Endothelial cell of umbilical vein (primary cell): ENCODE measurements at regions not wholly inside any gene's neighbourhood (a gene's known extent, or its start where the extent isn't known, plus 50 kb on each side); places are given as distances from the start of the nearest gene placed in this dataset.

ENCODE experiments used
- BruUV-seq: library from RNA; stranded (reverse); fragments of 400-500 nt; replicated peaks from 2 replicates; lab custom pipeline; 2021; lab: Mats Ljungman, UMichigan
- CTCF ChIA-PET: fragments of 300-600, 350-600 bp; sonication (Branson Sonifier 250); formaldehyde crosslinking; loops from one replicate; lab custom pipeline; 2021; ENCODE audit warnings: antibody characterized with exemption, inconsistent platforms; lab: Charles Lee
- POLR2A ChIA-PET: fragments of 300-600, 350-600 bp; sonication (Branson Sonifier 250); formaldehyde crosslinking; loops from one replicate; lab custom pipeline; 2021; ENCODE audit warnings: antibody characterized with exemption, inconsistent platforms; lab: Charles Lee
- DNase-seq: peaks from one replicate; pipeline ENCODE4 v3.0.0-alpha.2; 2011; ENCODE audit warnings: low read depth, low spot score
- FAIRE-seq: peaks from 2 replicates; lab custom pipeline; 2011; peaks lifted over from hg19 to GRCh38; lab: Jason Lieb, UNC
- H2AFZ ChIP-seq: 2 replicates; pipeline ENCODE4 v1.6.0; 2012; ENCODE audit warnings: low read depth, low read length, control low read depth, inconsistent platforms
- H3K27ac ChIP-seq: 2 replicates; pipeline ENCODE4 v1.5.1; 2011; ENCODE audit warnings: low read depth, mild to moderate bottlenecking, control low read depth, low read length, moderate library complexity; ENCODE audit not compliant: insufficient read depth
- H3K27me3 ChIP-seq, 2 experiments: 2 replicates each; pipeline versions ENCODE4 v1.6.0 to v1.6.1; 2011; ENCODE audit warnings: low read length in 2 of 2, mixed read lengths in 1 of 2; ENCODE audit not compliant: control insufficient read depth in 2 of 2, insufficient read depth in 2 of 2
- H3K36me3 ChIP-seq, 2 experiments: 2 replicates in 1 of 2; 3 replicates in 1 of 2; pipeline ENCODE4 v1.5.1; 2011; ENCODE audit warnings: low read length in 2 of 2, mild to moderate bottlenecking in 1 of 2, moderate library complexity in 1 of 2; ENCODE audit not compliant: control insufficient read depth in 2 of 2, insufficient read depth in 2 of 2; ENCODE audit errors: extremely low read depth in 1 of 2
- H3K4me1 ChIP-seq: 3 replicates; pipeline ENCODE4 v1.5.1; 2011; ENCODE audit warnings: mild to moderate bottlenecking, low read length; ENCODE audit not compliant: control insufficient read depth, insufficient read depth; ENCODE audit errors: extremely low read depth
- H3K4me2 ChIP-seq: 2 replicates; pipeline ENCODE4 v1.6.1; 2011; ENCODE audit warnings: low read length, control low read depth, mixed read lengths; ENCODE audit not compliant: insufficient read depth
- H3K4me3 ChIP-seq, 3 experiments: fragments of 200-600 bp in 1 of 3; sonication (generic), shearing (Covaris generic) in 1 of 3; replicated peaks in 1 of 3; 2 replicates each; pipeline ENCODE4 v1.5.1; 2011 to 2016; ENCODE audit warnings: control low read depth in 3 of 3, low read length in 3 of 3, mild to moderate bottlenecking in 2 of 3, inconsistent platforms in 1 of 3, low read depth in 1 of 3, moderate library complexity in 1 of 3; ENCODE audit not compliant: insufficient read depth in 1 of 3
- H3K79me2 ChIP-seq: 2 replicates; pipeline ENCODE4 v1.6.0; 2012; ENCODE audit warnings: low read length, inconsistent platforms; ENCODE audit not compliant: control insufficient read depth, insufficient read depth
- H3K9ac ChIP-seq: replicated peaks from 2 replicates; pipeline ENCODE3; 2011; ENCODE audit warnings: low read length, control low read depth; ENCODE audit not compliant: insufficient read depth; ENCODE audit errors: extremely low read depth
- H3K9me1 ChIP-seq: replicated peaks from 3 replicates; pipeline ENCODE4 v1.6.0; 2011; ENCODE audit warnings: mild to moderate bottlenecking, low read length; ENCODE audit not compliant: control insufficient read depth, insufficient read depth; ENCODE audit errors: extremely low read depth
- H3K9me3 ChIP-seq: replicated peaks from 2 replicates; pipeline ENCODE4 v1.5.1; 2012; ENCODE audit warnings: low read length, inconsistent platforms; ENCODE audit not compliant: control insufficient read depth, insufficient read depth
- H4K20me1 ChIP-seq: replicated peaks from 2 replicates; pipeline ENCODE3; 2011; ENCODE audit warnings: mild to moderate bottlenecking, low read length; ENCODE audit not compliant: control insufficient read depth, insufficient read depth; ENCODE audit errors: extremely low read depth
- CTCF ChIP-seq, 2 donors: IDR thresholded peaks; 1 replicate in 1 of 2; 2 replicates in 1 of 2; pipeline ENCODE4 v1.5.1; 2011; ENCODE audit warnings: low read length in 2 of 2, mild to moderate bottlenecking in 2 of 2, moderate library complexity in 2 of 2, control low read depth in 1 of 2, inconsistent platforms in 1 of 2, low read depth in 1 of 2; ENCODE audit not compliant: insufficient read depth in 1 of 2; ENCODE audit errors: extremely low read depth in 1 of 2
- EZH2 ChIP-seq: IDR thresholded peaks from 2 replicates; pipeline ENCODE4 v1.6.1; 2012; ENCODE audit warnings: borderline replicate concordance, low read depth, mild to moderate bottlenecking, moderate library complexity, low read length, inconsistent platforms; ENCODE audit not compliant: severe bottlenecking
- FOS ChIP-seq: IDR thresholded peaks from 2 replicates; pipeline ENCODE4 v1.6.1; 2011; ENCODE audit warnings: mild to moderate bottlenecking, low read length, moderate library complexity, borderline replicate concordance; ENCODE audit not compliant: insufficient read depth
- GATA2 ChIP-seq: IDR thresholded peaks from 2 replicates; pipeline ENCODE4 v1.7.0; 2011; ENCODE audit warnings: low read depth, mild to moderate bottlenecking, moderate library complexity, mixed read lengths, low read length; ENCODE audit not compliant: insufficient read length, insufficient read depth
- JUN ChIP-seq: IDR thresholded peaks from 2 replicates; pipeline ENCODE4 v1.6.1; 2011; ENCODE audit warnings: borderline replicate concordance, low read depth; ENCODE audit not compliant: insufficient read length, insufficient read depth
- MAX ChIP-seq: IDR thresholded peaks from 2 replicates; pipeline ENCODE4 v1.6.1; 2011; ENCODE audit not compliant: insufficient read depth, insufficient read length
- MYC ChIP-seq: IDR thresholded peaks from one replicate; pipeline ENCODE4 v1.6.1; 2011; ENCODE audit warnings: mild to moderate bottlenecking, low read depth, low read length
- POLR2A ChIP-seq: IDR thresholded peaks from 2 replicates; pipeline ENCODE4 v1.6.1; 2012; ENCODE audit warnings: low read depth, mild to moderate bottlenecking, control low read depth, low read length
- POLR2AphosphoS5 ChIP-seq: IDR thresholded peaks from 2 replicates; pipeline ENCODE4 v1.6.1; 2012; ENCODE audit warnings: low read depth, mild to moderate bottlenecking, control low read depth, low read length, moderate library complexity; ENCODE audit not compliant: insufficient read depth
- dilution Hi-C: fragments of 300-500 bp; cut with MboI; formaldehyde crosslinking; loops from one replicate; pipeline ENCODE4 v1.15.0; 2019; ENCODE audit warnings: low sequenced_read_pairs; ENCODE audit not compliant: extremely low pct_ligation_motif_present
- intact Hi-C: fragments of 100-400 bp; cut with micrococcal nuclease; formaldehyde crosslinking; loops from one replicate; pipeline ENCODE4 v1.10.0; 2022

GRCh38 chr3:193830791-193831191 is 237.8 kb downstream of the OPA1 start:
- no peak overlapping the region for H3K4me3 ChIP-seq
- no peak overlapping the region for H3K27ac ChIP-seq
- H2AFZ ChIP-seq = no peak overlapping the region
- ChIA-PET CTCF (no interaction called here), POLR2A (no interaction called here)
- no peak for FAIRE-seq
- no peak for DNase-seq
- no peaks in the 10 kb centered on the region for H3K9me3 ChIP-seq
- no peaks in the 10 kb centered on the region for H3K4me1 ChIP-seq
- H3K36me3 ChIP-seq = no peaks in the 10 kb centered on the region
- H3K27me3 ChIP-seq = peaks cover 3 to 8% of the 10 kb centered on the region in 2 experiments
- no peak overlapping the region for H3K4me2 ChIP-seq
- dilution Hi-C loops (no loop called here), intact Hi-C loops (no loop called here)
- no peaks in the 10 kb centered on the region for H3K79me2 ChIP-seq
- H3K9ac ChIP-seq = no peak overlapping the region
- TF ChIP-seq EZH2 (no peak), MAX (no peak), GATA2 (no peak), FOS (no peak), CTCF (IDR thresholded peaks at IDR 0.05; ENCODE audit: extremely low read depth in 1 of 2, insufficient read depth in 1 of 2, low read depth in 1 of 2, low read length in 2 of 2) (no peak), MYC (no peak), JUN (no peak), POLR2A (no peak), POLR2AphosphoS5 (no peak)
- H4K20me1 ChIP-seq = no peaks in the 10 kb centered on the region
- no TSS peak for BruUV-seq
- H3K9me1 ChIP-seq = no peaks in the 10 kb centered on the region
